ENCODE measurements at regions not wholly inside any gene's neighbourhood (a gene's known extent, or its start where the extent isn't known, plus 50 kb on each side); places are given as distances from the start of the nearest gene placed in this dataset.

GRCh38 chr7:25945608-25946007, 206.4 kb upstream of the NFE2L3 start:
- Mint-ChIP-seq H3K27me3 (peaks cover 5% of the 10 kb centered on the region), H3K4me1 (ENCODE audit: low read depth) (peaks cover 20% of the 10 kb centered on the region), H3K4me3 (no peak overlapping the region), H3K36me3 (ENCODE audit: low read depth) (no peaks in the 10 kb centered on the region), H3K27ac (no peak overlapping the region), H3K9me3 (no peaks in the 10 kb centered on the region)
- no peak for DNase-seq
- no peak for ATAC-seq (ENCODE audit: poor library complexity)
- H3K4me3 ChIP-seq (ENCODE audit: low read length): no peak overlapping the region
- intact Hi-C loops (cut with DNase I, micrococcal nuclease): no loop called here
- no peaks in the 10 kb centered on the region for H3K36me3 ChIP-seq (ENCODE audit: insufficient read depth, low read length)
- H3K9me3 ChIP-seq (ENCODE audit: control insufficient read depth in 1 of 2, insufficient read depth in 1 of 2, low read length in 2 of 2): no peaks in the 10 kb centered on the region
- TF ChIP-seq, protein P1, sequence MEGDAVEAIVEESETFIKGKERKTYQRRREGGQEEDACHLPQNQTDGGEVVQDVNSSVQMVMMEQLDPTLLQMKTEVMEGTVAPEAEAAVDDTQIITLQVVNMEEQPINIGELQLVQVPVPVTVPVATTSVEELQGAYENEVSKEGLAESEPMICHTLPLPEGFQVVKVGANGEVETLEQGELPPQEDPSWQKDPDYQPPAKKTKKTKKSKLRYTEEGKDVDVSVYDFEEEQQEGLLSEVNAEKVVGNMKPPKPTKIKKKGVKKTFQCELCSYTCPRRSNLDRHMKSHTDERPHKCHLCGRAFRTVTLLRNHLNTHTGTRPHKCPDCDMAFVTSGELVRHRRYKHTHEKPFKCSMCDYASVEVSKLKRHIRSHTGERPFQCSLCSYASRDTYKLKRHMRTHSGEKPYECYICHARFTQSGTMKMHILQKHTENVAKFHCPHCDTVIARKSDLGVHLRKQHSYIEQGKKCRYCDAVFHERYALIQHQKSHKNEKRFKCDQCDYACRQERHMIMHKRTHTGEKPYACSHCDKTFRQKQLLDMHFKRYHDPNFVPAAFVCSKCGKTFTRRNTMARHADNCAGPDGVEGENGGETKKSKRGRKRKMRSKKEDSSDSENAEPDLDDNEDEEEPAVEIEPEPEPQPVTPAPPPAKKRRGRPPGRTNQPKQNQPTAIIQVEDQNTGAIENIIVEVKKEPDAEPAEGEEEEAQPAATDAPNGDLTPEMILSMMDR (IDR thresholded peaks at IDR 0.05): no peak
- POLR2A ChIA-PET: no interaction called here
- H3K4me1 ChIP-seq (ENCODE audit: insufficient read depth, low read length): peaks cover 17% of the 10 kb centered on the region
- no peaks in the 10 kb centered on the region for H3K27me3 ChIP-seq (ENCODE audit: control insufficient read depth in 1 of 2, insufficient read depth in 2 of 2, low read length in 2 of 2)
- CTCF ChIA-PET: no interaction called here
- no peak overlapping the region for H3K27ac ChIP-seq (ENCODE audit: low read depth in 1 of 2, low read length in 2 of 2)

GRCh38 chr7:25946181-25946580, 205.8 kb upstream of the NFE2L3 start:
- Mint-ChIP-seq H3K27me3 (no peaks in the 10 kb centered on the region), H3K27ac (no peak overlapping the region), H3K9me3 (no peaks in the 10 kb centered on the region), H3K4me1 (ENCODE audit: low read depth) (peaks cover 19% of the 10 kb centered on the region), H3K36me3 (ENCODE audit: low read depth) (no peaks in the 10 kb centered on the region), H3K4me3 (no peak overlapping the region)
- DNase-seq (no peak), ATAC-seq (ENCODE audit: poor library complexity) (no peak)
- H3K36me3 ChIP-seq (ENCODE audit: insufficient read depth, low read length): no peaks in the 10 kb centered on the region
- H3K27ac ChIP-seq (ENCODE audit: low read depth in 1 of 2, low read length in 2 of 2): no peak overlapping the region
- no peak overlapping the region for H3K4me3 ChIP-seq (ENCODE audit: low read length)
- POLR2A ChIA-PET: no interaction called here
- peaks cover 13% of the 10 kb centered on the region for H3K4me1 ChIP-seq (ENCODE audit: insufficient read depth, low read length)
- H3K9me3 ChIP-seq (ENCODE audit: control insufficient read depth in 1 of 2, insufficient read depth in 1 of 2, low read length in 2 of 2): no peaks in the 10 kb centered on the region
- CTCF ChIA-PET: no interaction called here
- intact Hi-C loops (cut with DNase I, micrococcal nuclease): no loop called here
- no peaks in the 10 kb centered on the region for H3K27me3 ChIP-seq (ENCODE audit: control insufficient read depth in 1 of 2, insufficient read depth in 2 of 2, low read length in 2 of 2)
- TF ChIP-seq, protein P1 (IDR thresholded peaks at IDR 0.05): no peak

- Histone ChIP-seq H3K4me1 (ENCODE audit: insufficient read depth, low read length) (peaks cover 19% of the 10 kb centered on the region), H3K27me3 (ENCODE audit: control insufficient read depth in 1 of 2, insufficient read depth in 2 of 2, low read length in 2 of 2) (no peaks in the 10 kb centered on the region), H3K9me3 (ENCODE audit: control insufficient read depth in 1 of 2, insufficient read depth in 1 of 2, low read length in 2 of 2) (no peaks in the 10 kb centered on the region), H3K4me3 (ENCODE audit: low read length) (no peak overlapping the region), H3K27ac (ENCODE audit: low read depth in 1 of 2, low read length in 2 of 2) (no peak overlapping the region), H3K36me3 (ENCODE audit: insufficient read depth, low read length) (no peaks in the 10 kb centered on the region)
- Mint-ChIP-seq H3K27me3 (no peaks in the 10 kb centered on the region), H3K36me3 (ENCODE audit: low read depth) (no peaks in the 10 kb centered on the region), H3K4me1 (ENCODE audit: low read depth) (peaks cover 30% of the 10 kb centered on the region), H3K4me3 (no peak overlapping the region), H3K27ac (no peak overlapping the region), H3K9me3 (no peaks in the 10 kb centered on the region)
- TF ChIP-seq, protein P1 (IDR thresholded peaks at IDR 0.05): no peak
- no peak for ATAC-seq (ENCODE audit: poor library complexity)
- intact Hi-C loops (cut with DNase I, micrococcal nuclease): loop anchor here in 1 of 2 experiments (2.0 kb wide), 1 partner anchor 53 kb away; no protein-coding TSS in a partner anchor
- POLR2A ChIA-PET: no interaction called here
- CTCF ChIA-PET: no interaction called here
- DNase-seq: no peak
Observed at GRCh38 chr7:25947669-25948516, 204.1 kb upstream of the NFE2L3 start.
